GM12891 (cell line): ENCODE measurements at regions not wholly inside any gene's neighbourhood (a gene's known extent, or its start where the extent isn't known, plus 50 kb on each side); places are given as distances from the start of the nearest gene placed in this dataset.
"Not testable (repeated sequence)": the region's sequence is repeated elsewhere in the genome, so short reads cannot be mapped to it uniquely, and the experiment has no call there.

Source experiments
- PAX5 ChIP-seq: IDR thresholded peaks from 2 replicates; pipeline ENCODE4 v1.6.1; 2011; ENCODE audit warnings: low read length, moderate library complexity, mild to moderate bottlenecking; ENCODE audit not compliant: insufficient read depth, severe bottlenecking
- POLR2A ChIP-seq: IDR thresholded peaks from 2 replicates; pipeline ENCODE4 v1.6.1; 2011; ENCODE audit warnings: low read depth, low read length, control low read depth
- POLR2AphosphoS5 ChIP-seq: IDR thresholded peaks from 2 replicates; pipeline ENCODE4 v1.6.1; 2011; ENCODE audit warnings: low read depth, low read length, control low read depth
- POU2F2 ChIP-seq: IDR thresholded peaks from 2 replicates; pipeline ENCODE4 v1.6.1; 2011; ENCODE audit warnings: low read depth, mild to moderate bottlenecking, control low read depth, low read length, moderate library complexity
- SPI1 ChIP-seq: IDR thresholded peaks from 2 replicates; pipeline ENCODE4 v1.6.1; 2011; ENCODE audit warnings: low read depth, low read length, control low read depth
- TAF1 ChIP-seq: IDR thresholded peaks from 2 replicates; pipeline ENCODE4 v1.6.1; 2011; ENCODE audit warnings: low read depth, low read length, control low read depth

DNA sequence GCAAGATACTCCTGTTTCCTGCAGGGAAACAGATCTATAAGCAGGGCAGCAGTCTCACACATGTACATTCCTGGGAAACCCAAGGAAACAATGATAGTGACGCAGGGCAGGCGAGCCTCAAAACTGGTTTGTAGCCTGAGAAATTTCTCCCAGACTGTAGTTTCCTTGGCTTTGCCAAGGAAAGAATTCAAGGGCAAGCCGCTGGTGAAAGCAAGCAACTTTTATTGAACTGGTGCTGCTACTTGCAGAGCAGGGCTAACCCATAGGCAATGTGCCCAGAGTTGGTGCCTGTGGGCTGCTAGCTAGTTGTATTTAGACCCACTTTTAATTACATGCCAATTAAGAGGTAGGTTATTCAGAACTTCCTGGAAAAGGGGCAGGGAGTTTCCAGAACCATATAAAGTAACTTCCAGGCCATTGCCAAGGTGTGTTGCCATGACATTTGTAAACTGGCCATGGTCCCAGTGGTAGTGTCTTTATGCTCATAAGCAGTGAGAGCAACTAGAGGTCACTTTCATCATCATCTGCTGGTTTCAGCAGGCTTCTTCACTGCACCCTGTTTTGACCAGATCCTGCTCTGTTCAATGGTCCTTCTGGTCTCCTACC, 92.0 kb downstream of the PPIAL4A start:
- TF ChIP-seq POLR2A, POU2F2, TAF1, POLR2AphosphoS5, PAX5, SPI1: not testable (repeated sequence)
